ENCODE measurements at regions not wholly inside any gene's neighbourhood (a gene's known extent, or its start where the extent isn't known, plus 50 kb on each side); places are given as distances from the start of the nearest gene placed in this dataset.
"Not testable (repeated sequence)": the region's sequence is repeated elsewhere in the genome, so short reads cannot be mapped to it uniquely, and the experiment has no call there.

DNA sequence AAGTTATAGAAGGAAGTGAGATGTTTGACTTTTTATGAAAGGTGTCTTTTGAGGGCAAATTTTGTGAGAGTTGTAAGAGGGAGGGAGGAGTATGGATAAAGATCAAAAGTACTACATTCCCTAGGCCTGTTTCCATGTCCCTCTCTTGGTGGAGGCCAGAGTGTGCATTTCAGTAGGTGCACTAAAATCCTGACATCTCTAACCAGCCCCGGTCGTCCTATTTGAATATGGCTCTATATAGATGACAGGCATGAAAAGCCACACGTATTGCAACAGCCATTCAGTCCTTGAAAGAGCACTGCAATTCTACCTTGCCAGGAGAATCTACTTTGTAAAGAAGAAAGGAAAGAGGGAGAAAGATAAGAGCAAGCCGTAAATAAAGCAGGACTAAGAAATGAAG, 510.1 kb downstream of the IRS2 start:
- DNase-seq (ENCODE audit: low read depth in 2 of 2) = no peak

DNA sequence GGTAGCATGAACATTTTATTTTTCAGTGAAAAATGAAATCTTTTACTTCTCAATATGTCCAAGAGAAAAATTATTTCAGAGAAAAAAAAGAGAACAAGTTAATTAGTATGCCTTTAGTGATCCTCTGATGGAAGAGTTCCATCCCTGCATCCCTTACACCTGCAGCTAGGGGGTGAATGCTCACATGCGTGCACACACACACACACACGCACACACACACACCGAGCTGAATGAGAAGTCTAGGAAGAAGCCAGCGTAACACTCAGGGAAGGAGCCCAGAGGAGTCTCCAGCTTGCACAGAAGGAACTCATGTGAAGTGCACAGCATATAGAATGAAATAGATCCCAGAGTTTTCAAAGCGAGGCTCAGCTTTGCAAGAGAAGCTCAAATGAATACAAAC, 510.5 kb downstream of the IRS2 start:
- no peak for DNase-seq (ENCODE audit: low read depth in 2 of 2)

DNA sequence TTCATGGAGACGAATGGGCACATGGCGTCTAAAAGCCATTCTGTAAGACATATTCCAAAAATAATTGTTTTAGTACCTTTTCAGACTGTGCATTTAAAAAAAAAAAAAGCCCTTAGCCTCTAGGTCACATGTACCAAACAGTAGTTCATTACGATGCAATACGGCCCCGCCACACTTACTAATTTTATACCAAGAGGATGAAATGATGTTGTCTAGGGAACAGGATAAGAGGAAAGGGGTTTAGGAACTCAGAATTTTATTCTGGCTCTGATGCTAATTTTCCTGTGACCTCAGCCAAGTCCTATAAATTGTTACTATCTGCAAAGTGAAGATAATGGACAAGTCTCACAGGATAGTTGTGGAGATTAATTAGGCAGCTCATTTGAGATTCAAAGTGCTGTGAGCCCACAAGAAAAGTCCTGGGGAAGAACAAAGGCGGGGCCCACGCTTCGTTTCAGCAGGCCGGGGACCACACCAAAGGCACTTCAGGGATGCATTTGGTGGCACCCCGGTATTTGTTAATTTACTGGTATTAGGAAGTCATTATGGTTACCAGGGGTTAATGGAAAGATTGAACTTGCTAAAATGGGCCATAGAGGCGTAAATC, 511.1 kb downstream of the IRS2 start:
- DNase-seq (ENCODE audit: low read depth in 2 of 2) = no peak

- no peak for DNase-seq (ENCODE audit: low read depth in 2 of 2)
Observed at GRCh38 chr13:109274188-109274821, 512.1 kb downstream of the IRS2 start.

GRCh38 chr13:109273326-109273751, 513.0 kb downstream of the IRS2 start:
- no peak for DNase-seq (ENCODE audit: low read depth in 2 of 2)

DNA sequence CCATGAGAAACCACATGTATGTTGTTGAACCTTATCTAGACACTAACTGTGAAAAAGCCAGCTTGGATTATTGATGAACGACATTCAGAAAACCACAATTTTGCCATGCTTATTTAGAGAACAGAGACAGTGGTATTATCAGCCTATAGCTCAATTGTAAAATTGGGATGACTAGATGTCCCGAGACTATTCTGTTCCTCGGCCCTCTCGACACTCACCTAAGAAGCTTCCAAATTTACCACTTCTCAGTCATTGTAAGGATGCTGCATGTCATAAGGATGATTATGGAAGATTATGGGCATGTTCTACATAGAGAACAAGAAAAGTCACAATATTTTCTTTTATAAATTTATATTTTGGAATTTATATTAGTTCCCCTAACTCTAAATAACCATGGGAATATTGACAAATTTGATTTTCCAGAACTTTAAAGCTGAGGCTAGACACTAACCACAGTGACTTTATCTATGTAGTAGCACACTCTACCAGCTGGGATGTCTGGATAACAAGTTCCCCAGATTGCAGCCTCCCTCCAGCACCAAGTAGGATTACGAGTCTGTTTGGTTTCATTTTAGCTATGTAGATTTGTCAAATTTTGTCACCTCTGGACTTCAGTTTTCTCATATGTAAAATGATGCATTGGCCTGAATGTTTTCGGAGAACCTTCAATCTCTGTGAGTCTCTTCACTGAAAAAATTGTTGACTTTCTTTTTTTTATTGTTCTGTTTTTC, 513.6 kb downstream of the IRS2 start:
- DNase-seq (ENCODE audit: low read depth in 2 of 2) = no peak

DNA sequence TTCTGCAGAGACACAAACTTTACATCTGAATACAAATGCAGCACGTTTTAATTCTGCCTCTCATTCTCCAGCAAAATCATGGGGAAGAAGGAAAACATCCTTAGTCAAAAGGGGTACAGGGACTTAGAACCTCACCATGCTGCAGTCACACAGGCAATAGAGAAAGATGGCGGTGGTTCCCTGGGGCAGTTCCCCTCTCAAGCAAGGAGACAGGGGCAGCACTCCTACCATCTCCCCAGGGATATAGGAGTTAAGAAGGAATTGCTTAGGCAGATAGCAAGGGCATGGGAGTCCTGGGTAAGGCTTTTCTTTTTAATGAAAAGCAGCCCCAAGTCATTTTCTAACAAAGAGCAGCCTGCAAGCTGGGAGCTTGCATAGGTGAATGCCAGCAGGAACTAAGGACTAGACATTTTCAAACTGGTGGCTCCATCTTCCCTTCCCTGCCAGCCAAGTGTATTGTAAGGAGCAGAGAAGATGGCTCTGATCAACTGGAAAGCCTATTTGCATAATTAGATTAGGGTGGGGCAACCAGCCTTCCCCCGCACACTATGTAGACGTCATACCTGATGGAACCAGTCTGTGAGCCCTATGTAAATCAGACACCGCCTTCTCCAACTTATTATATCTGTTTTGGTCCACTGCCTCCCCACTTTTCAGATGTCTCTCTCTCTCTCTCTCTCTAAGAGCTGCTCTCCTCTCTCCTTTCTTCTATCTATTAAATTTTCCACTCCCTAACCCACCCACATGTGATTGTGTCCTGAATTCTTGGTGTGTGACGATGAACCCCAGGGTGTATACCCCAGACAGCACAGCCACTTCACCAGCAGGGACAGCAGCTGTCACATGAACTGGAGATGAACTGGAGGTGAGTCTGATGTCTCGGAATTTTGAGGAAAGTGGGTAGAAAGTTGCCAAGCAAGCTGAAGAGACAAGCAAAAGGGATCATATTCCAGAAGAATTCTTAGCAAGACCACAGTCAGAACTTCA, 514.5 kb downstream of the IRS2 start:
- DNase-seq (ENCODE audit: low read depth in 2 of 2) = no peak

- DNase-seq (ENCODE audit: low read depth in 2 of 2) = no peak
Observed at GRCh38 chr13:109271061-109271460, 515.3 kb downstream of the IRS2 start.

GRCh38 chr13:109269381-109269780, 517.0 kb downstream of the IRS2 start:
- DNase-seq (ENCODE audit: low read depth in 2 of 2) = not testable (repeated sequence)

DNA sequence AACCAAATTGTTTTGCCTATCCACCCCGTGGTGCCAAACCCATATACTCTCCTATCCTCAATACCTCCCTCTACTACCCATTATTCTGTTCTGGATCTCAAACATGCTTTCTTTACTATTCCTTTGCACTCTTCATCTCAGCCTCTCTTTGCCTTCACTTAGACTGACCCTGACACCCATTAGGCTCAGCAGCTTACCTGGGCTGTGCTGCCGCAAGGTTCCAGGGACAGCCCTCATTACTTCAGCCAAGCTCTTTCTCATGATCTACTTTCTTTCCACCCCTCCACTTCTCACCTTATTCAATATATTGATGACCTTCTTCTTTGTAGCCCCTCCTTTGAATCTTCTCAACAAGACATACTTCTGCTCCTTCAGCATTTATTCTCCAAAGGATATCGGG, 517.9 kb downstream of the IRS2 start:
- not testable (repeated sequence) for DNase-seq (ENCODE audit: low read depth in 2 of 2)

DNA sequence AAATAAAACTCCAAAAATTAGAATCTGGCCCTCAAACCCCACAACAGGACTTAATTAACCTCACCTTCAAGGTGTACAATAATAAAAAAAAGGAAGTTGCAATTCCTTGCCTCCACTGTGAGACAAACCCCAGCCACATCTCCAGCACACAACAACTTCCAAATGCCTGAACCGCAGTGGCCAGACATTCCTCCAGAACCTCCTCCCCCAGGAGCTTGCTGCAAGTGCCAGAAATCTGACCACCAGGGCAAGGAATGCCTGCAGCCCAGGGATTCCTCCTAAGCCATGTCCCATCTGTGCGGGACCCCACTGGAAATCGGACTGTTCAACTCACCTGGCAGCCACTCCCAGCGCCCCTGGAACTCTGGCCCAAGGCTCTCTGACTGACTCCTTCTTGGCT, 519.0 kb downstream of the IRS2 start:
- not testable (repeated sequence) for DNase-seq (ENCODE audit: low read depth in 2 of 2)

GRCh38 chr13:109265438-109265742, 521.0 kb downstream of the IRS2 start:
- DNase-seq (ENCODE audit: low read depth in 2 of 2) = not testable (repeated sequence)

- not testable (repeated sequence) for DNase-seq (ENCODE audit: low read depth in 2 of 2)
Observed at GRCh38 chr13:109264603-109265437, 521.6 kb downstream of the IRS2 start.

GRCh38 chr13:109257761-109258157, 528.6 kb downstream of the IRS2 start:
- DNase-seq (ENCODE audit: low read depth in 2 of 2) = not testable (repeated sequence)

Data from stimulated activated CD8-positive, alpha-beta memory T cell treated with anti-CD3 and anti-CD28 coated beads, Interleukin-7, amount 100 ng/mL, for 1 hour (primary cell).